AG04449 (cell line): ENCODE measurements at regions not wholly inside any gene's neighbourhood (a gene's known extent, or its start where the extent isn't known, plus 50 kb on each side); places are given as distances from the start of the nearest gene placed in this dataset.

Experiments
- CTCF ChIA-PET: fragments of 350-600 bp; formaldehyde crosslinking; extraction: SDS; loops from one replicate; lab custom pipeline; 2021; ENCODE audit warnings: antibody characterized with exemption; lab: Yijun Ruan, JAX
- POLR2A ChIA-PET: fragments of 400-600, 350-600 bp; formaldehyde crosslinking; extraction: SDS; loops from one replicate; lab custom pipeline; 2020; ENCODE audit warnings: antibody characterized with exemption, inconsistent platforms; lab: Yijun Ruan, JAX
- DNase-seq: peaks from one replicate; pipeline ENCODE4 v3.0.0-alpha.2; 2010; ENCODE audit warnings: low read depth, low spot score
- H3K4me3 ChIP-seq: 2 replicates; pipeline ENCODE4 v1.5.1; 2011; ENCODE audit warnings: low read depth, mild to moderate bottlenecking, control low read depth, low read length
- CTCF ChIP-seq: IDR thresholded peaks from one replicate; pipeline ENCODE4 v1.5.1; 2011; ENCODE audit warnings: mild to moderate bottlenecking, moderate library complexity, low read length, control low read depth, inconsistent platforms; ENCODE audit not compliant: insufficient read depth; ENCODE audit errors: missing control alignments

DNA sequence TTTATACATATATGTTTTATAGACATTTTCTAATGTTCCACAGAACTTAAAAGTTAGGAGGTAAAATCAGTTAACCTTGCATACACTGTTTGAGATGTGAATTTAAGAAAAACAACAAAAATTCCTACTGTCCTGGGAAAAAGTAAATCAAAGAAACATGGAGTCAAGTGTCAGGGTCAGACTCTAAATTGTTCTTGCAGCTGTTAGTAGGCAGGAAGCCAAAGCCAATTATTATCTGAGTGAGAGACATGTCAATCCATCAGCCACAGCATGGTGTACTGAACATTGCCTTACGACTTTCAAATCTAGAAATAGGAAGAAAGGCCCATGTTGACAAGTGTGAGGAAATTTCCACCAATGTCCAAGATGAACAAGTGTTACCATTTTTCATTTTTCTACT is 461.2 kb upstream of the MBL2 start:
- CTCF ChIA-PET: no interaction called here
- no peak overlapping the region for H3K4me3 ChIP-seq
- POLR2A ChIA-PET: no interaction called here

GRCh38 chr10:53230651-53231050 is 458.1 kb upstream of the MBL2 start:
- ChIA-PET CTCF (no interaction called here), POLR2A (no interaction called here)
- no peak overlapping the region for H3K4me3 ChIP-seq
- no peak for DNase-seq
- no peak for TF ChIP-seq CTCF

More for the DNA sequence above, 461.2 kb upstream of the MBL2 start:
- no peak for DNase-seq
- no peak for TF ChIP-seq CTCF

- no peak for TF ChIP-seq CTCF
- POLR2A ChIA-PET: no interaction called here
- CTCF ChIA-PET: no interaction called here
Measured at GRCh38 chr10:53223851-53224250, 451.3 kb upstream of the MBL2 start.

GRCh38 chr10:53222806-53223205 is 450.2 kb upstream of the MBL2 start:
- DNase-seq: no peak
- CTCF ChIA-PET: no interaction called here
- no peak overlapping the region for H3K4me3 ChIP-seq
- TF ChIP-seq CTCF: no peak
- POLR2A ChIA-PET: no interaction called here

More at GRCh38 chr10:53223851-53224250, 451.3 kb upstream of the MBL2 start:
- no peak for DNase-seq
- H3K4me3 ChIP-seq: no peak overlapping the region

DNA sequence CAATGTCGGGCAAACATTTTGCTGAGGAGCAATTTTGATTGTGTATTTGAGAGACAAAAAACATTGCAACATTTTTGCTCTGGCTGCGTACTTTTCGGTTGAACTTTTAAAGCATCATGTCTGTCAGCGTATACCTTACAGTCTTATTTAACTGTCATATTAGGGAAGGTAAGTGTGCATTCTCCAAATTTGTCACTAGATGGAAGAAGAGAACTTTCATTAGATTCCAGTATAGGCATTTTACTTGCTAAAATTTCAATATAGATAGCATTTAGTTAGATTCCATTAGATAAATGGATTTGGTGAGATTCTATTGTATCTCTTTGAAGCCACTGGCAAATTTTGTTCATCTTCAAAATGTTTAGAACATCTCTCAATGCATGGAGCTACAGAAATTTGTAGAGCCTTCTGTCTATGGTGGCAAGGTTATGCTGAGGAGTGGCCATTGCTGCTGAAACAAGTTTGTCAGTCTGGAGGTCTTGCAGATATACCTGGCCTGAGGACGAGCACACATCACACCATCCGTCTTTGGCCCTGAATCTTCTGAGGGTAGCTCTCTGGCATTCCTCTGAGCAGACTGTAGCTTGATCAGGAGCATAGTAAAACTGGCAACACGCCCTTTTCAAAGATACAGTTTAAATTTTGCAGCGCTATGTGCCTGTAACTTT is 437.5 kb upstream of the MBL2 start:
- H3K4me3 ChIP-seq: no peak overlapping the region
- no peak for DNase-seq
- no peak for TF ChIP-seq CTCF
- ChIA-PET POLR2A (no interaction called here), CTCF (interaction anchor here (1.3 kb wide), 1 partner anchor 326 kb away, joined by 3 read pairs; no protein-coding TSS in a partner anchor)

DNA sequence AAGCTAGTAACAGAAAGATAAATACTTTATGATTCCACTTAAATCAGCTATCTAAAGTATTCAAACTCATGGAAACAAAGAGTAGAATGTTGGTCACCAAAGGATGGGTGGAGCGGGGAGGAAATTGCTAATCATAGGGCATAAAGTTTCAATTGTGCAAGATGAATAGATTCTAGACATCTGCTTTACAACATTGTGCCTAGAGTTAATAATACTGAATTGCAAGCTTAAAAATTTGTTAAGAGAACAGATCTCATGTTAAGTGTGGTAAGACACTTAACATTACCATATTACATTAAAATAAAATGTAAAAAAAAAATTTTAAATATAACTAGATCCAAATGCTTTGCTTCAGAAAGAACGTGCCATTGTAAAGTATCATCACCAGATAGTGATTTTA is 411.1 kb upstream of the MBL2 start:
- no peak for DNase-seq
- ChIA-PET CTCF (no interaction called here), POLR2A (no interaction called here)
- H3K4me3 ChIP-seq: no peak overlapping the region
- no peak for TF ChIP-seq CTCF
